ENCODE measurements at regions not wholly inside any gene's neighbourhood (a gene's known extent, or its start where the extent isn't known, plus 50 kb on each side); places are given as distances from the start of the nearest gene placed in this dataset.

- no peak for TF ChIP-seq CTCF (IDR thresholded peaks at IDR 0.05; ENCODE audit: insufficient read depth, low read depth, low read length, missing control alignments)
- H3K4me3 ChIP-seq (ENCODE audit: low read length) = no peak overlapping the region
- peak; percentile 35 for DNase-seq (ENCODE audit: low read depth)
These were observed 268.6 kb upstream of the IGFBP7 start for GRCh38 chr4:57378766-57379165.

GRCh38 chr4:57374866-57375595 lies 264.8 kb upstream of the IGFBP7 start:
- DNase-seq (ENCODE audit: low read depth) = no peak
- no peak for TF ChIP-seq CTCF (IDR thresholded peaks at IDR 0.05; ENCODE audit: insufficient read depth, low read depth, low read length, missing control alignments)
- H3K4me3 ChIP-seq (ENCODE audit: low read length) = no peak overlapping the region

- TF ChIP-seq CTCF (IDR thresholded peaks at IDR 0.05; ENCODE audit: insufficient read depth, low read depth, low read length, missing control alignments) = no peak
- DNase-seq (ENCODE audit: low read depth) = no peak
- H3K4me3 ChIP-seq (ENCODE audit: low read length) = no peak overlapping the region
These were observed 263.8 kb upstream of the IGFBP7 start for GRCh38 chr4:57373991-57374390.

- DNase-seq (ENCODE audit: low read depth) = no peak
- no peak for TF ChIP-seq CTCF (IDR thresholded peaks at IDR 0.05; ENCODE audit: insufficient read depth, low read depth, low read length, missing control alignments)
- H3K4me3 ChIP-seq (ENCODE audit: low read length) = no peak overlapping the region
These were observed 261.5 kb upstream of the IGFBP7 start for GRCh38 chr4:57371671-57372070.

GRCh38 chr4:57370691-57371090 lies 260.5 kb upstream of the IGFBP7 start:
- no peak overlapping the region for H3K4me3 ChIP-seq (ENCODE audit: low read length)
- DNase-seq (ENCODE audit: low read depth) = peak; percentile 28
- no peak for TF ChIP-seq CTCF (IDR thresholded peaks at IDR 0.05; ENCODE audit: insufficient read depth, low read depth, low read length, missing control alignments)

GRCh38 chr4:57369446-57369845 lies 259.3 kb upstream of the IGFBP7 start:
- no peak overlapping the region for H3K4me3 ChIP-seq (ENCODE audit: low read length)
- no peak for TF ChIP-seq CTCF (IDR thresholded peaks at IDR 0.05; ENCODE audit: insufficient read depth, low read depth, low read length, missing control alignments)
- DNase-seq (ENCODE audit: low read depth) = no peak

- no peak overlapping the region for H3K4me3 ChIP-seq (ENCODE audit: low read length)
- no peak for DNase-seq (ENCODE audit: low read depth)
- TF ChIP-seq CTCF (IDR thresholded peaks at IDR 0.05; ENCODE audit: insufficient read depth, low read depth, low read length, missing control alignments) = no peak
These were observed 254.1 kb upstream of the IGFBP7 start for GRCh38 chr4:57364255-57364654.
